ENCODE measurements at regions not wholly inside any gene's neighbourhood (a gene's known extent, or its start where the extent isn't known, plus 50 kb on each side); places are given as distances from the start of the nearest gene placed in this dataset.

- DNase-seq (ENCODE audit: low read depth in 4 of 4, low spot score in 3 of 4), result no peak
Measured at GRCh38 chr2:8567469-8568260, 114.2 kb upstream of the ID2 start.

- DNase-seq (ENCODE audit: low read depth in 4 of 4, low spot score in 3 of 4), result no peak
Measured at GRCh38 chr2:8568543-8569302, 113.1 kb upstream of the ID2 start.

- DNase-seq (ENCODE audit: low read depth in 4 of 4, low spot score in 3 of 4), result no peak
Measured at GRCh38 chr2:8569332-8569930, 112.4 kb upstream of the ID2 start.

GRCh38 chr2:8570637-8571036 is 111.2 kb upstream of the ID2 start:
- DNase-seq (ENCODE audit: low read depth in 4 of 4, low spot score in 3 of 4), result no peak

- DNase-seq (ENCODE audit: low read depth in 4 of 4, low spot score in 3 of 4), result no peak
Measured at GRCh38 chr2:8571301-8571791, 110.5 kb upstream of the ID2 start.

- no peak for DNase-seq (ENCODE audit: low read depth in 4 of 4, low spot score in 3 of 4)
Measured at GRCh38 chr2:8571792-8572499, 109.9 kb upstream of the ID2 start.

GRCh38 chr2:8572712-8573233 is 109.1 kb upstream of the ID2 start:
- DNase-seq (ENCODE audit: low read depth in 4 of 4, low spot score in 3 of 4), result no peak

GRCh38 chr2:8573234-8573941 is 108.5 kb upstream of the ID2 start:
- DNase-seq (ENCODE audit: low read depth in 4 of 4, low spot score in 3 of 4), result no peak

GRCh38 chr2:8573942-8574195 is 108.0 kb upstream of the ID2 start:
- DNase-seq (ENCODE audit: low read depth in 4 of 4, low spot score in 3 of 4), result no peak

- DNase-seq (ENCODE audit: low read depth in 4 of 4, low spot score in 3 of 4), result no peak
Measured at GRCh38 chr2:8574196-8575037, 107.4 kb upstream of the ID2 start.

GRCh38 chr2:8575038-8575833 is 106.6 kb upstream of the ID2 start:
- DNase-seq (ENCODE audit: low read depth in 4 of 4, low spot score in 3 of 4), result no peak

GRCh38 chr2:8575834-8576423 is 105.9 kb upstream of the ID2 start:
- DNase-seq (ENCODE audit: low read depth in 4 of 4, low spot score in 3 of 4), result no peak

- DNase-seq (ENCODE audit: low read depth in 4 of 4, low spot score in 3 of 4), result no peak
Measured at GRCh38 chr2:8576525-8577167, 105.2 kb upstream of the ID2 start.

- DNase-seq (ENCODE audit: low read depth in 4 of 4, low spot score in 3 of 4), result no peak
Measured at GRCh38 chr2:8577573-8577972, 104.3 kb upstream of the ID2 start.

- DNase-seq (ENCODE audit: low read depth in 4 of 4, low spot score in 3 of 4), result no peak
Measured at GRCh38 chr2:8578335-8579244, 103.3 kb upstream of the ID2 start.

GRCh38 chr2:8579485-8580085 is 102.3 kb upstream of the ID2 start:
- DNase-seq (ENCODE audit: low read depth in 4 of 4, low spot score in 3 of 4), result no peak

All from right renal pelvis (tissue), 4 donors.